Endothelial cell (in vitro differentiated cells): ENCODE measurements at regions not wholly inside any gene's neighbourhood (a gene's known extent, or its start where the extent isn't known, plus 50 kb on each side); places are given as distances from the start of the nearest gene placed in this dataset.

Source experiments
- DNase-seq: peaks from one replicate; pipeline ENCODE4 v3.0.0; 2021; ENCODE audit warnings: low spot score
- H3K27ac Mint-ChIP-seq: one replicate; pipeline ENCODE4 v1.8.0; 2021; ENCODE audit warnings: mixed read lengths, inconsistent platforms; ENCODE audit not compliant: unreplicated experiment
- H3K27me3 Mint-ChIP-seq: one replicate; pipeline ENCODE4 v1.8.0; 2021; ENCODE audit warnings: mild to moderate bottlenecking, moderate library complexity, mixed read lengths, inconsistent platforms; ENCODE audit not compliant: unreplicated experiment
- H3K36me3 Mint-ChIP-seq: one replicate; pipeline ENCODE4 v1.8.0; 2021; ENCODE audit warnings: mild to moderate bottlenecking, low read depth, mixed read lengths, inconsistent platforms; ENCODE audit not compliant: unreplicated experiment
- H3K4me1 Mint-ChIP-seq: one replicate; pipeline ENCODE4 v1.8.0; 2021; ENCODE audit warnings: mild to moderate bottlenecking, mixed read lengths, inconsistent platforms; ENCODE audit not compliant: unreplicated experiment
- H3K4me3 Mint-ChIP-seq: one replicate; pipeline ENCODE4 v1.8.0; 2021; ENCODE audit warnings: mild to moderate bottlenecking, mixed read lengths, inconsistent platforms; ENCODE audit not compliant: unreplicated experiment
- H3K9me3 Mint-ChIP-seq: one replicate; pipeline ENCODE4 v1.8.0; 2021; ENCODE audit warnings: mixed read lengths, inconsistent platforms; ENCODE audit not compliant: unreplicated experiment
- CTCF ChIP-seq: fragments of 200-600 bp; sonication (generic); IDR thresholded peaks from one replicate; pipeline ENCODE4 v1.5.0; 2021; ENCODE audit warnings: antibody characterized with exemption; ENCODE audit not compliant: unreplicated experiment

GRCh38 chr10:88057720-88058119, 194.3 kb downstream of the PTEN start:
- no peak for TF ChIP-seq CTCF
- Mint-ChIP-seq H3K36me3 (no peaks in the 10 kb centered on the region), H3K9me3 (no peaks in the 10 kb centered on the region), H3K4me3 (no peak overlapping the region), H3K4me1 (peaks cover 12% of the 10 kb centered on the region), H3K27me3 (peaks cover 7% of the 10 kb centered on the region), H3K27ac (no peak overlapping the region)
- no peak for DNase-seq

- no peak for DNase-seq
- Mint-ChIP-seq H3K27me3 (peaks cover 7% of the 10 kb centered on the region), H3K4me1 (peaks cover 22% of the 10 kb centered on the region)
These were observed 195.3 kb downstream of the PTEN start for GRCh38 chr10:88058750-88059149.

GRCh38 chr10:88059190-88059589, 195.8 kb downstream of the PTEN start:
- no peak for DNase-seq
- no peak overlapping the region for H3K4me3 Mint-ChIP-seq
- peaks cover 25% of the 10 kb centered on the region for H3K4me1 Mint-ChIP-seq
- H3K36me3 Mint-ChIP-seq: no peaks in the 10 kb centered on the region
- no peak overlapping the region for H3K27ac Mint-ChIP-seq
- H3K27me3 Mint-ChIP-seq: peaks cover 5% of the 10 kb centered on the region
- H3K9me3 Mint-ChIP-seq: no peaks in the 10 kb centered on the region
- TF ChIP-seq CTCF: no peak

More at GRCh38 chr10:88058750-88059149, 195.3 kb downstream of the PTEN start:
- H3K9me3 Mint-ChIP-seq: no peaks in the 10 kb centered on the region
- TF ChIP-seq CTCF: no peak
- H3K36me3 Mint-ChIP-seq: no peaks in the 10 kb centered on the region
- H3K4me3 Mint-ChIP-seq: no peak overlapping the region
- no peak overlapping the region for H3K27ac Mint-ChIP-seq

GRCh38 chr10:88060762-88061161, 197.3 kb downstream of the PTEN start:
- no peak for DNase-seq
- Mint-ChIP-seq H3K4me3 (no peak overlapping the region), H3K9me3 (no peaks in the 10 kb centered on the region), H3K4me1 (peaks cover 32% of the 10 kb centered on the region), H3K36me3 (no peaks in the 10 kb centered on the region), H3K27me3 (peaks cover 5% of the 10 kb centered on the region), H3K27ac (no peak overlapping the region)
- TF ChIP-seq CTCF: no peak

GRCh38 chr10:88062385-88062784, 199.0 kb downstream of the PTEN start:
- peaks cover 2% of the 10 kb centered on the region for H3K36me3 Mint-ChIP-seq

More at GRCh38 chr10:88062385-88062784, 199.0 kb downstream of the PTEN start:
- no peak for TF ChIP-seq CTCF
- peaks cover 6% of the 10 kb centered on the region for H3K27me3 Mint-ChIP-seq
- H3K9me3 Mint-ChIP-seq: no peaks in the 10 kb centered on the region
- H3K4me3 Mint-ChIP-seq: no peak overlapping the region
- H3K27ac Mint-ChIP-seq: peak overlapping the region; percentile 88
- peaks cover 44% of the 10 kb centered on the region for H3K4me1 Mint-ChIP-seq
- DNase-seq: no peak
